GM23338 (cell line): ENCODE measurements at regions not wholly inside any gene's neighbourhood (a gene's known extent, or its start where the extent isn't known, plus 50 kb on each side); places are given as distances from the start of the nearest gene placed in this dataset.

Source experiments
- ATAC-seq: fragments of 200-7000 bp; cut with Tn5 transposase; 3 replicates; pipeline ENCODE4 v1.9.1; 2020
- DNase-seq: peaks from one replicate; pipeline ENCODE4 v3.0.0-alpha.2; 2015; ENCODE audit warnings: low spot score
- H2AFZ ChIP-seq: fragments of 200-600 bp; sonication (generic); 2 replicates; pipeline ENCODE4 v1.8.0; 2016; ENCODE audit warnings: antibody characterized with exemption, mild to moderate bottlenecking, moderate library complexity
- H3F3A ChIP-seq: fragments of 200-600 bp; sonication (generic); replicated peaks from 2 replicates; pipeline ENCODE4 v1.8.0; 2017; ENCODE audit warnings: antibody characterized with exemption, mixed run types, low read depth
- H3K27ac ChIP-seq: fragments of 200-600 bp; sonication (generic); 2 replicates; pipeline ENCODE4 v1.6.1; 2016; ENCODE audit warnings: low read depth
- H3K27me3 ChIP-seq: fragments of 200-600 bp; sonication (generic); 2 replicates; pipeline ENCODE4 v1.8.0; 2016; ENCODE audit warnings: mild to moderate bottlenecking, mixed run types, moderate library complexity; ENCODE audit not compliant: insufficient read depth
- H3K36me3 ChIP-seq: fragments of 200-600 bp; sonication (generic); 2 replicates; pipeline ENCODE4 v1.8.0; 2016; ENCODE audit warnings: mild to moderate bottlenecking; ENCODE audit not compliant: insufficient read depth
- H3K4me1 ChIP-seq: fragments of 200-600 bp; sonication (generic); 2 replicates; pipeline ENCODE4 v1.8.0; 2016; ENCODE audit warnings: mild to moderate bottlenecking, moderate library complexity; ENCODE audit not compliant: insufficient read depth
- H3K4me2 ChIP-seq: fragments of 200-600 bp; sonication (generic); 2 replicates; pipeline ENCODE4 v1.7.1; 2017; ENCODE audit warnings: mixed run types
- H3K4me3 ChIP-seq: fragments of 200-600 bp; sonication (generic); 2 replicates; pipeline ENCODE4 v1.6.1; 2016; ENCODE audit warnings: mixed run types
- H3K79me2 ChIP-seq: fragments of 200-600 bp; sonication (generic); replicated peaks from 2 replicates; pipeline ENCODE4 v1.8.0; 2017; ENCODE audit warnings: mild to moderate bottlenecking; ENCODE audit not compliant: insufficient read depth
- H3K9me2 ChIP-seq: fragments of 200-600 bp; sonication (generic); 2 replicates; pipeline ENCODE4 v1.8.0; 2017; ENCODE audit not compliant: insufficient read depth
- H4K20me1 ChIP-seq: fragments of 200-600 bp; sonication (generic); replicated peaks from 2 replicates; pipeline ENCODE4 v1.8.0; 2017; ENCODE audit warnings: mild to moderate bottlenecking; ENCODE audit not compliant: insufficient read depth
- H3K27ac Mint-ChIP-seq: 2 replicates; pipeline ENCODE4 v1.8.0; 2020; ENCODE audit warnings: inconsistent platforms, mild to moderate bottlenecking, moderate library complexity, mixed read lengths
- H3K27me3 Mint-ChIP-seq: 3 replicates; pipeline ENCODE4 v1.8.0; 2022; ENCODE audit warnings: low read depth, mild to moderate bottlenecking, moderate library complexity, mixed read lengths, inconsistent platforms; ENCODE audit not compliant: insufficient read depth, poor library complexity
- H3K36me3 Mint-ChIP-seq: 3 replicates; pipeline ENCODE4 v1.8.0; 2021; ENCODE audit warnings: low read depth, mild to moderate bottlenecking, inconsistent platforms, moderate library complexity, mixed read lengths
- H3K4me1 Mint-ChIP-seq: 3 replicates; pipeline ENCODE4 v1.8.0; 2020; ENCODE audit warnings: mild to moderate bottlenecking, inconsistent platforms, mixed read lengths
- H3K4me3 Mint-ChIP-seq: 3 replicates; pipeline ENCODE4 v1.8.0; 2021; ENCODE audit warnings: moderate library complexity, mild to moderate bottlenecking, inconsistent platforms, mixed read lengths
- H3K9me3 Mint-ChIP-seq: 3 replicates; pipeline ENCODE4 v1.8.0; 2020; ENCODE audit warnings: moderate library complexity, mild to moderate bottlenecking, inconsistent platforms, mixed read lengths
- CREB1 ChIP-seq: fragments of 250-450 bp; sonication (Bioruptor Pico); IDR thresholded peaks from 2 replicates; pipeline ENCODE4 v1.5.0; 2020; ENCODE audit warnings: low read depth, mild to moderate bottlenecking, moderate library complexity
- CTCF ChIP-seq, 2 experiments: fragments of 200-600 bp in 1 of 2; sonication (generic) in 1 of 2; conservative IDR thresholded peaks; 2 replicates each; pipeline versions ENCODE4 v1.5.1 to v1.6.1; 2016 to 2017; ENCODE audit warnings: antibody characterized with exemption in 2 of 2, low read depth in 2 of 2, mild to moderate bottlenecking in 2 of 2, moderate library complexity in 1 of 2
- ETS1 ChIP-seq: IDR thresholded peaks from 2 replicates; pipeline ENCODE4 v1.6.1; 2016; ENCODE audit warnings: antibody characterized with exemption
- EZH2 ChIP-seq: fragments of 200-600 bp; sonication (generic); IDR thresholded peaks from one replicate; pipeline ENCODE4 v1.8.0; 2017; ENCODE audit warnings: antibody characterized with exemption, mild to moderate bottlenecking, low read depth; ENCODE audit not compliant: unreplicated experiment
- EZH2phosphoT487 ChIP-seq: fragments of 200-600 bp; sonication (generic); IDR thresholded peaks from one replicate; pipeline ENCODE4 v1.8.1; 2018; ENCODE audit warnings: antibody characterized with exemption; ENCODE audit not compliant: unreplicated experiment
- JUNB ChIP-seq: IDR thresholded peaks from one replicate; pipeline ENCODE4 v1.6.1; 2016; ENCODE audit warnings: antibody characterized with exemption; ENCODE audit not compliant: unreplicated experiment
- NANOG ChIP-seq: IDR thresholded peaks from 2 replicates; pipeline ENCODE4 v1.6.1; 2016; ENCODE audit warnings: antibody characterized with exemption, borderline replicate concordance
- POLR2AphosphoS5 ChIP-seq: IDR thresholded peaks from 2 replicates; pipeline ENCODE4 v1.6.1; 2016; ENCODE audit warnings: antibody characterized with exemption, low read depth
- REST ChIP-seq: IDR thresholded peaks from one replicate; pipeline ENCODE4 v1.6.1; 2018; ENCODE audit warnings: antibody characterized with exemption; ENCODE audit not compliant: unreplicated experiment
- STAT1 ChIP-seq: IDR thresholded peaks from one replicate; pipeline ENCODE4 v1.6.1; 2016; ENCODE audit warnings: antibody characterized with exemption; ENCODE audit not compliant: unreplicated experiment
- ZNF114 ChIP-seq: fragments of 250-450 bp; sonication (Bioruptor Pico); IDR thresholded peaks from 2 replicates; pipeline ENCODE4 v1.5.0; 2020; ENCODE audit warnings: mild to moderate bottlenecking, moderate library complexity
- ZNF331 ChIP-seq: fragments of 250-450 bp; sonication (Bioruptor Pico); IDR thresholded peaks from 2 replicates; pipeline ENCODE4 v1.5.0; 2020; ENCODE audit warnings: low read depth, mild to moderate bottlenecking, moderate library complexity
- ZNF462 ChIP-seq: fragments of 250-450 bp; sonication (Bioruptor Pico); IDR thresholded peaks from 2 replicates; pipeline ENCODE4 v1.5.0; 2020; ENCODE audit warnings: mild to moderate bottlenecking, moderate library complexity

GRCh38 chr17:69743091-69743490 lies 328.6 kb downstream of the MAP2K6 start:
- no peak for TF ChIP-seq ZNF331
- no peak for TF ChIP-seq ETS1
- no peak for TF ChIP-seq REST
- no peak for TF ChIP-seq EZH2phosphoT487
- TF ChIP-seq STAT1, result no peak
- TF ChIP-seq POLR2AphosphoS5, result no peak
- no peak for TF ChIP-seq ZNF114 (CRISPR knock-in tag)
- TF ChIP-seq JUNB, result no peak
- TF ChIP-seq CREB1 (CRISPR knock-in tag), result no peak
- TF ChIP-seq CTCF (conservative IDR thresholded peaks at IDR 0.05; ENCODE audit: low read depth in 2 of 2), result no peak
- TF ChIP-seq NANOG, result no peak
- no peak for TF ChIP-seq EZH2
- TF ChIP-seq ZNF462 (CRISPR knock-in tag), result no peak
- Mint-ChIP-seq H3K27me3 (peaks cover 8% of the 10 kb centered on the region), H3K9me3 (peaks cover 7% of the 10 kb centered on the region; the same call in 2 of the 3 replicates), H3K4me3 (no peak overlapping the region), H3K4me1 (no peaks in the 10 kb centered on the region), H3K36me3 (no peaks in the 10 kb centered on the region), H3K27ac (no peak overlapping the region)
- Histone ChIP-seq H3K36me3 (no peaks in the 10 kb centered on the region), H3K79me2 (no peaks in the 10 kb centered on the region), H4K20me1 (no peaks in the 10 kb centered on the region), H3K27me3 (no peaks in the 10 kb centered on the region), H2AFZ (no peak overlapping the region), H3K9me2 (no peaks in the 10 kb centered on the region; the same call in 1 of the 2 replicates), H3K4me3 (no peak overlapping the region), H3F3A (no peaks in the 10 kb centered on the region), H3K4me1 (no peaks in the 10 kb centered on the region), H3K4me2 (no peak overlapping the region), H3K27ac (no peak overlapping the region)
- no peak for DNase-seq
- ATAC-seq, result no peak
